ENCODE measurements at regions not wholly inside any gene's neighbourhood (a gene's known extent, or its start where the extent isn't known, plus 50 kb on each side); places are given as distances from the start of the nearest gene placed in this dataset.

- TF ChIP-seq RAD21 (IDR thresholded peaks at IDR 0.05; ENCODE audit: low read depth) (no peak), MAX (IDR thresholded peaks at IDR 0.05) (no peak), REST (IDR thresholded peaks at IDR 0.05; ENCODE audit: low read depth) (no peak), CEBPB (IDR thresholded peaks at IDR 0.05) (no peak), TEAD4 (IDR thresholded peaks at IDR 0.05) (no peak), CREB1 (IDR thresholded peaks at IDR 0.05; ENCODE audit: low read depth) (no peak), TAF1 (IDR thresholded peaks at IDR 0.05; ENCODE audit: low read depth) (no peak), YY1 (IDR thresholded peaks at IDR 0.05; ENCODE audit: low read depth) (no peak)
These were observed 75.4 kb upstream of the ITGA1 start for GRCh38 chr5:52712354-52712753.

Data from Ishikawa (cell line).